GM19395 (cell line): ENCODE measurements at regions not wholly inside any gene's neighbourhood (a gene's known extent, or its start where the extent isn't known, plus 50 kb on each side); places are given as distances from the start of the nearest gene placed in this dataset.
"Not testable (repeated sequence)": the region's sequence is repeated elsewhere in the genome, so short reads cannot be mapped to it uniquely, and the experiment has no call there.

Experiments used
- ATAC-seq: cut with Tn5 transposase; IDR thresholded peaks from one replicate; pipeline ENCODE4 v1.9.1; 2021; ENCODE audit warnings: mild to moderate bottlenecking, moderate library complexity; ENCODE audit not compliant: unreplicated experiment

GRCh38 chr4:12005471-12005870 lies 576.8 kb upstream of the HS3ST1 start:
- ATAC-seq, result no peak

DNA sequence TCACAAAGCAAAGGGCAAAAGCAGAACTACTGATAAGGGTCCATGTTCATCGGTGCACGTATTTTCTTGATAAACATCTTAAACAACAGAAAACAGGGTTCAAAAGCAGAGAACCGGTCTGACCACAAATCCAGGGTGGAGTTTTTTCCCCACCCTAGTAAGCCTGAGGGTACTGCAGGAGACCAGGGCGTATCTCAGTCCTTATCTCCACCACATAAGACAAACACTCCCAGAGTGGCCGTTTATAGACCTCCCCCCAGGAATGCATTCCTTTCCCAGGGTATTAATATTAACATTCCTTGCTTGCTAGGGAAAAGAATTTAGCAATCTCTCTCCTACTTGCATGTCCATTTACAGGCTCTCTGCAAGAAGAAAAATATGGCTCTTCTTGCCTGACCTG lies 567.9 kb upstream of the HS3ST1 start:
- ATAC-seq, result not testable (repeated sequence)

GRCh38 chr4:11976726-11977263 lies 548.1 kb upstream of the HS3ST1 start:
- no peak for ATAC-seq

DNA sequence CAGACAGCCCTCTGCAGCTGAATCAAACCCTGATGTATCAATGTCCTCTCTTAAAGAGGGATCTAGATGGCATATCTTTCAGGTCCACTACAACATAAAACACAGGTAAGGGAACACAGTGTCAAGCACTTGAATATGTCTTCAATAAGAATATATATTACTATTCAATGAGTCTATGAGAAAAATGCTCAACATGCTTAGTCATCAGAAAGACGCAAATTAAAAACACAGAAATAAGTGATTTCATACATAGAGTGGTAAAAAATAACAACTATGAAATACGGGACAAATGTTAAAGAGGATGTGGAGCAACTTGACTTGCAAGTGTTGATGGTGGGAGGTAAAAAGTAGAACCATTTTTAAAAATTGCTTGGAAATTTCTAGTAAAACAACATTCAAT lies 544.6 kb upstream of the HS3ST1 start:
- ATAC-seq, result no peak

DNA sequence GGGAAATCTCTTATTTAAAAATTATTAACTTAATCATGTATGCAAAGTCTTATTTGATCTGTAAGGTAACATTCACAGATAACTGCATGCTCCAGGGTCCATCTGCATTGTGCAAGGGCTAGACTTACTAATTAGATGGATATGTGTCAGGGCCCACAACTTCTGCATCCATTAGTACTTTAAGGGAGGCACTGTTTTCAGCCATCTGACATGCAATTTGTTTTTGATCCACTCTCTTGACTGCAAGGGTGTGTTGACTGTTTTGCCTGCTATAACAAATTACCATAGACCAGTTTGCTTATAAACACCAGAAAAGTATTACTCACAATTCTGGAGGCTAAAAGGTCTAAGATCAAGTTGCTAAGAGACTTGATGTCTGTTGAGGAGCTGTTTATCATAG lies 542.1 kb upstream of the HS3ST1 start:
- ATAC-seq, result no peak

- ATAC-seq, result no peak
Measured at GRCh38 chr4:11966782-11967181, 538.1 kb upstream of the HS3ST1 start.

GRCh38 chr4:11954093-11954492 lies 525.4 kb upstream of the HS3ST1 start:
- ATAC-seq, result no peak

- no peak for ATAC-seq
Measured at GRCh38 chr4:11949355-11949754, 520.7 kb upstream of the HS3ST1 start.

- ATAC-seq, result not testable (repeated sequence)
Measured at GRCh38 chr4:11947629-11948028, 518.9 kb upstream of the HS3ST1 start.

- no peak for ATAC-seq
Measured at GRCh38 chr4:11937941-11938340, 509.2 kb upstream of the HS3ST1 start.

- no peak for ATAC-seq
Measured at GRCh38 chr4:11931266-11931820, 502.6 kb upstream of the HS3ST1 start.

- no peak for ATAC-seq
Measured at GRCh38 chr4:11929080-11929479, 500.4 kb upstream of the HS3ST1 start.

GRCh38 chr4:11919316-11919715 lies 490.6 kb upstream of the HS3ST1 start:
- no peak for ATAC-seq

DNA sequence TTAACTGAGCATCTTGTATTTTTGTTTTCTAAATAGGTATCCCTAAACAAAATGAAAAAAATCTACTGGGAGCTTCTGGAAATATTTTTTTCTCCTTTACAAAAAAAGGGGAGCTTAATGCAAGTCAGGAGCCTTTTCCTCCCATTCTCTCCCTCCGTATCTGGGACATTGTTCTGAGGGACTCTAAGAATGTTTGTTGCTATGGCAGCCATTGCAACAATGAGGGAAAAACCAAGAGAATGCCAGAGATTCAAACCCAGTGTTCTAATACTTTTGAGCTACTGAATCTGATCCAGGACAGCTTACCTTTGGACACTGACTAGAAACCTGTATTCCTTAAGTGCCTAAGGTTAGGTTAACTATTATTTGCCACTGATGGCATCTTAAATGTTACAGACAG lies 485.7 kb upstream of the HS3ST1 start:
- no peak for ATAC-seq

- ATAC-seq, result no peak
Measured at GRCh38 chr4:11912886-11913285, 484.2 kb upstream of the HS3ST1 start.

DNA sequence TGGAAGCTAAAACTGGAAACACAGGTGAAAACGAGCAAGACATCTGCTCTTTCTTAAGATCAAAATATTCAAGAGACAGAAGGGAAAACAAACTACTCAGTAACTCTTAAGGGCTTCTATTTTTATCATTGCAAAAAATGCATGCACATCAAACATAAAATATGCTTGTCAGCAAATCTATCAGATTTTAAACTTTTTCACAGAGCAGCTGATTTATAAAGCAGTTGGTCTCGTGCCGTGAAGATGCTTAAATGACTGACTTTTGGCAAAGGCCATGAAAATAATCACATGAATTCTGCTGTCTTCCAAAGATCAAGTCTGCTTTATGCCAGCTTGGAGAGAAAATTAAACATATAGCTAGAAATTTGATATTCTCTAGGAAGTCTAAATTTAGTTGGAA lies 482.1 kb upstream of the HS3ST1 start:
- no peak for ATAC-seq

GRCh38 chr4:11908712-11909111 lies 480.0 kb upstream of the HS3ST1 start:
- ATAC-seq, result no peak

DNA sequence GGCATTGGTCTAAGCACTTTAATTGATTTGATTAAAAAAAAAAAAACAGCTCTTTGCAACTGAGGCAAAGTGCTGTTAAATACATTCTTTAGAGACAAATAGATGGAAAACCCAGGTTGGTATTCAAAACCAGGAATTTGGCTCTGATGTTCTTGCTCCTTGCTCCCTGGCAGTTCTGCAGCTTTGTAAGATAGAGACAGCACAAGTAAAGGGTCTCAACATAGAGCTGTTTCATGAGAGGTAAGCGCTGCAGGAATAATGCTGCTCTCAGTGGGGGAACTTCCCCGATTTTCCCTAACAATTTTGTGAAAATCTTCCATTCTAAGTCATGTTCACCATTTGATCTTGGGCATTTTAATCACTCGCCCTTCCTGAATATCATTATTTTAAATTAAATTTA lies 479.5 kb upstream of the HS3ST1 start:
- no peak for ATAC-seq

DNA sequence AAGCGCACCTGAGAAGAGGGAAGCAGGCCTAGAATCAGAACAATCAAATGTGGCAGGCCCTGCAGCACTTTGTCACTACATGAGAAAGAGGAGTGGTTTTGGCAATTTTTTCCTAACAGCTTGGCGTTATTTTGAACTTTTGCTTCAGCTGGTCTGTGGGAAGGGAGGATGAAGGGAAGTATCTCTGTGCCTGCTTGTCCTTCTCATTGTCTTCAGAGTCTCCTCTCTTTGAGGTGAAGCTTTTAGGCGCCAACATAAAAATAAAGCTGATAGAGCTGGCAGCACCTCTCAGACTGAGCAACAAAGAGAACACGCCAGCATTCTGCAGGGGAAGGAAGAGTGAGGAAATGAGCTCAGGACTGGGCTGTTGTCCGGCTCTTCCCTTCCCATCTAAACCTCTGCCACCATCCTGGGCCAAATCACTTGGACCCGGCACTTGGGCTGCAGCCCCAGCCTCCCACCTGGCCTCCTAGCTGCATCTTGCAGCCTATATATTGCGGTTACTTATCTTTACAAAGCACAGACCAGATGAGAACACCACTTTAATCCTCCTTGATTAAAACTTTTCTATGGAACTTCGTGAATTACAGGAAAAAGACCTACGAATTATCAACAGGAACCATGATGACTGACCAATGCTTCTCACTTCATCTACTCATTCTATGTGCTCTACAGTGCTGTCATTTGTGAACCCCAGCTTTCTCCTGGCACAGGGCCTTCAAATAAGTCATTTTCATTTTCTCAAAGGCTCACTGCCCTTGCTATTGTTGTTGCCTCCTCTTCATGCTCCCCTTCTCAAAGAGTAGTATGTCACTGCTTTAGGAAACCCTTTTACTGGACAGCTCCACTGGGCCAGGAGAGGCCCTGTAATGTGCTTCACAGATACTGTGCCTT lies 476.4 kb upstream of the HS3ST1 start:
- no peak for ATAC-seq

GRCh38 chr4:11904117-11904535 lies 475.4 kb upstream of the HS3ST1 start:
- ATAC-seq, result no peak

DNA sequence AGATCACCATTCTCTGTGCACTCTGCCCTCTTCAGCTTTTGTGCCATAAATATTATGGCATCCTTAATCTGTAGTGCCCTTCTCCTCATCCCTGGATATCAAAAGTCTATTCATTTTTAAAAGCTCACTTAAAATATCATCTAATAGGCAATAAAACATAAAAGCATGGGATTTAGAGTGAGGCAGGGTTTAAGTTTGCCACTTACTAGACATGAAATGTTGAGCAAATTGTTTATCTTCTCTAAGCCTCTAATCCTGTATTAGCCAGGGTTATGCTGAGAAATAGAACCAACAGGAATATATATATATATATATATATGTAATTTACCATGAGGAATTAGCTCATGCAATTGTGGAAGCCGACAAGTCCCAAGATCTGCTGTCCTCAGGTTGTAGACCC lies 472.4 kb upstream of the HS3ST1 start:
- ATAC-seq, result no peak

DNA sequence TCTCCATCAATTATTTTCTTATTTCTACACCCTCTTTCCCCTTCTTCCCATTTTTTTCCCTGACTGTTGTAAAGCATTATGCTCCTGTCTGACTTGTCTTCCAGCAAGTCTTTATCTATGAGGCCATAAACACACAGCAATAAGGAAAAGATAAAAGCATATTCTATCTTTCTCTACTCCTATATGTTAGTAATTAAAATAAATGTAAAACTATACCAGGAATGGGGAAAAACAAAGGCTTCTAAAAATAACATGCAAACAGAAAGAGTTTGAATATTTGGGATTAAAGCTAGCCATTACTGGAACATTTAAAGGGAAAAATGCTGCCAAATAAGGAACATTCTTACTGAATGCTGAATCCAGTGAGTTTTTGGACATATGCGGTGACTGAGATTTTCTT lies 471.7 kb upstream of the HS3ST1 start:
- no peak for ATAC-seq
